ENCODE measurements at regions not wholly inside any gene's neighbourhood (a gene's known extent, or its start where the extent isn't known, plus 50 kb on each side); places are given as distances from the start of the nearest gene placed in this dataset.

GRCh38 chr16:54365990-54366634, 79.5 kb upstream of the IRX3 start:
- no peak for DNase-seq (ENCODE audit: low read depth)

GRCh38 chr16:54363766-54364165, 77.2 kb upstream of the IRX3 start:
- no peak for DNase-seq (ENCODE audit: low read depth)

- no peak for DNase-seq (ENCODE audit: low read depth)
Observed at GRCh38 chr16:54362591-54363206, 76.1 kb upstream of the IRX3 start.

- DNase-seq (ENCODE audit: low read depth) = no peak
Observed at GRCh38 chr16:54361246-54361645, 74.7 kb upstream of the IRX3 start.

- no peak for DNase-seq (ENCODE audit: low read depth)
Observed at GRCh38 chr16:54360681-54361080, 74.1 kb upstream of the IRX3 start.

GRCh38 chr16:54359555-54359954, 73.0 kb upstream of the IRX3 start:
- no peak for DNase-seq (ENCODE audit: low read depth)

GRCh38 chr16:54359081-54359480, 72.5 kb upstream of the IRX3 start:
- DNase-seq (ENCODE audit: low read depth) = no peak

GRCh38 chr16:54356391-54356790, 69.8 kb upstream of the IRX3 start:
- no peak for DNase-seq (ENCODE audit: low read depth)

GRCh38 chr16:54355251-54355650, 68.7 kb upstream of the IRX3 start:
- no peak for DNase-seq (ENCODE audit: low read depth)

- DNase-seq (ENCODE audit: low read depth) = no peak
Observed at GRCh38 chr16:54353097-54353496, 66.5 kb upstream of the IRX3 start.

GRCh38 chr16:54351171-54351570, 64.6 kb upstream of the IRX3 start:
- no peak for DNase-seq (ENCODE audit: low read depth)

GRCh38 chr16:54347961-54348360, 61.4 kb upstream of the IRX3 start:
- DNase-seq (ENCODE audit: low read depth) = no peak

- DNase-seq (ENCODE audit: low read depth) = no peak
Observed at GRCh38 chr16:54346041-54346440, 59.5 kb upstream of the IRX3 start.

GRCh38 chr16:54344646-54345630, 58.4 kb upstream of the IRX3 start:
- DNase-seq (ENCODE audit: low read depth) = no peak

- peak; percentile 69 for DNase-seq (ENCODE audit: low read depth)
Observed at GRCh38 chr16:54342966-54343365, 56.4 kb upstream of the IRX3 start.

GRCh38 chr16:54341892-54342776, 55.5 kb upstream of the IRX3 start:
- peak; percentile 80 for DNase-seq (ENCODE audit: low read depth)

- DNase-seq (ENCODE audit: low read depth) = no peak
Observed at GRCh38 chr16:54340531-54340930, 53.9 kb upstream of the IRX3 start.

- no peak for DNase-seq (ENCODE audit: low read depth)
Observed at GRCh38 chr16:54336631-54337204, 50.1 kb upstream of the IRX3 start.
